Esophagus muscularis mucosa (tissue), 4 donors: ENCODE measurements at regions not wholly inside any gene's neighbourhood (a gene's known extent, or its start where the extent isn't known, plus 50 kb on each side); places are given as distances from the start of the nearest gene placed in this dataset.
"Not testable (repeated sequence)": the region's sequence is repeated elsewhere in the genome, so short reads cannot be mapped to it uniquely, and the experiment has no call there.

Experiments used
- DNase-seq: peaks from one replicate; pipeline ENCODE4 v3.0.0-alpha.2; 2017; ENCODE audit errors: extremely low spot score
- H3K27ac ChIP-seq, 4 donors: fragments of 200-600 bp; sonication (generic); replicated peaks in 1 of 4; 1 replicate in 3 of 4; 2 replicates in 1 of 4; pipeline ENCODE4 v1.5.1; 2016 to 2019; ENCODE audit warnings: mild to moderate bottlenecking in 1 of 4
- H3K27me3 ChIP-seq, 4 donors: fragments of 200-600 bp; sonication (generic); one replicate each; pipeline versions ENCODE4 v1.5.1 to v1.6.0; 2016 to 2019
- H3K36me3 ChIP-seq, 4 donors: fragments of 200-600 bp; sonication (generic); one replicate each; pipeline ENCODE4 v1.5.1; 2016 to 2019
- H3K4me1 ChIP-seq, 4 donors: fragments of 200-600 bp; sonication (generic); one replicate each; pipeline ENCODE4 v1.5.1; 2016 to 2019
- H3K4me3 ChIP-seq, 4 donors: fragments of 200-600 bp; sonication (generic); 1 replicate in 2 of 4; 2 replicates in 2 of 4; pipeline ENCODE4 v1.5.1; 2016 to 2019; ENCODE audit warnings: mild to moderate bottlenecking in 4 of 4, moderate library complexity in 1 of 4
- H3K9me3 ChIP-seq, 4 donors: fragments of 200-600 bp; sonication (generic); 1 replicate in 3 of 4; 2 replicates in 1 of 4; pipeline ENCODE4 v1.5.1; 2016 to 2019
- CTCF ChIP-seq, 3 experiments: fragments of 200-600 bp in 2 of 3; fragments of 450-650 bp in 1 of 3; sonication (generic) in 2 of 3; IDR thresholded peaks; one replicate each; pipeline ENCODE4 v1.5.1; 2017 to 2019; ENCODE audit warnings: antibody characterized with exemption in 3 of 3, mild to moderate bottlenecking in 2 of 3, moderate library complexity in 1 of 3
- EP300 ChIP-seq: sonication (generic); formaldehyde crosslinking; IDR thresholded peaks from one replicate; pipeline ENCODE4 v1.6.1; 2017; ENCODE audit warnings: antibody characterized with exemption
- POLR2A ChIP-seq: fragments of 450-650 bp; IDR thresholded peaks from one replicate; pipeline ENCODE4 v1.6.1; 2017; ENCODE audit warnings: antibody characterized with exemption, moderate library complexity, mild to moderate bottlenecking, low read depth
- POLR2AphosphoS5 ChIP-seq, 2 donors: sonication (generic); formaldehyde crosslinking; IDR thresholded peaks; one replicate each; pipeline ENCODE4 v1.6.1; 2017; ENCODE audit warnings: antibody characterized with exemption in 2 of 2
- WGBS: methylation state at CpG from one replicate; pipeline ENCODE4 v1.1.5; 2018; 5-methylcytosine and 5-hydroxymethylcytosine counted together
- intact Hi-C: fragments of 100-400 bp; cut with DNase I; formaldehyde crosslinking; loops from one replicate; pipeline ENCODE4 v1.15.1; 2023

- intact Hi-C loops: no loop called here
- TF ChIP-seq CTCF (IDR thresholded peaks at IDR 0.05) (no peak), EP300 (no peak), POLR2A (no peak), POLR2AphosphoS5 (IDR thresholded peaks at IDR 0.05) (no peak)
- 85% methylated on average over 3 of the region's 3 CpGs for WGBS
These were observed 139.7 kb upstream of the TFPI start for GRCh38 chr2:187693923-187694322.

GRCh38 chr2:187696644-187697043 is 142.4 kb upstream of the TFPI start:
- 94% methylated on average over 7 of the region's 7 CpGs for WGBS
- intact Hi-C loops, DNase-seq: not testable (repeated sequence)

More at GRCh38 chr2:187693923-187694322, 139.7 kb upstream of the TFPI start:
- Histone ChIP-seq H3K4me1 (no peaks in the 10 kb centered on the region), H3K27ac (no peak overlapping the region), H3K4me3 (no peak overlapping the region), H3K27me3 (no peaks in the 10 kb centered on the region), H3K36me3 (no peaks in the 10 kb centered on the region), H3K9me3 (no peaks in the 10 kb centered on the region)
- DNase-seq: no peak

DNA sequence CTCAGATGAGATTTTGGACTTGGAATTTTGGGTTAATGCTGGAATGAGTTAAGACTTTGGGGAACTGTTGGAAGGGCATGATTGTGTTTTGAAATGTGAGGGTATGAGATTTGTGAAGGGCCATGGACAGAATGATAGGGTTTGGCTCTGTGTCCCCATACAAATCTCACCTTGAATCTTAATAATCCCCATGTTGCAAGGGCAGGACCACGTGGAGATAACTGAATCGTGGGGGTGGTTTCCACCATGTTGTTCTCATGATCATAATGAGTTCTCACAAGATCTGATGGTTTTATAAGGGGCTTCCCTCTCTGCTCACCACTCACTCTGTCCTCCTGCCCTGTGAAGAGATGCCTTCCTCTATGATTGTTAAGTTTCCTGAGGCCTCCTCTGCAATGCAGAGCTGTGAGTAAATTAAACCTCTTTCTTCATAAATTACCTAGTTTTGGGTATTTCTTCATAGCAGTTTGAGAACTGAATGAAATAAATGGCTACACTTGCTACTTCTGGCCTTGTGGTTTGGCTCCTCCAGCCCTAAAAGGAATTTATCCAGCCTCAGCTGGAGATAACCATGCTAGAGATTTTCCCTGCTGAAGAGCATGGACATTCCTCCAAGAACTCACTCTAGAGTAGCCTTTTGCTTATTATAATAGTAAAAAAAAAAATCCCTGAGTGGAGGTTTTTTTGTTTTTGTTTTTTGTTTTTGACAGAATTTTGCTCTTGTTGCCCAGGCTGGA is 144.3 kb upstream of the TFPI start:
- TF ChIP-seq CTCF (IDR thresholded peaks at IDR 0.05) (no peak), POLR2AphosphoS5 (IDR thresholded peaks at IDR 0.05) (no peak), EP300 (no peak), POLR2A (no peak)

More at GRCh38 chr2:187696644-187697043, 142.4 kb upstream of the TFPI start:
- H3K9me3 ChIP-seq, H3K36me3 ChIP-seq, H3K27ac ChIP-seq, H3K4me1 ChIP-seq, H3K27me3 ChIP-seq, H3K4me3 ChIP-seq: not testable (repeated sequence)

DNA sequence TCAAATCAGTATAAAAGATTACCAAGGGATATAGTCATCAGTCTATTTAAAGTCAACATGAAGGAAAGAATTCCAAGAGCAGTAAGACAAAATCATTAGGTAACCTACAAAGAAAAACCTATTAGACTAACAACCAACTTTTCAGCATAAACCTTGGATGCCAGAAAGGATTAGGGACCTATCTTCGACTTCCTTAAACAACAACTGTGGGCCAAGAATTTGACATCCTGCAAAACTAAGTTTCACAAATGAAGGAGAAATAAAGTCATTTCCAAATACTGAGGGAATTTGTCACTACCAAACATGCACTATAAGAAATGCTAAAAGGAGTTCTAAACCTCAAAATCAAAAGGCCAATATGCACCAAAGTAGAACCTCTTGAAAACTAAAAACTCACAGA is 147.9 kb upstream of the TFPI start:
- no peak for TF ChIP-seq CTCF (IDR thresholded peaks at IDR 0.05)
- no peak for TF ChIP-seq POLR2AphosphoS5 (IDR thresholded peaks at IDR 0.05)
- TF ChIP-seq EP300: no peak
- no peak for DNase-seq
- no peaks in the 10 kb centered on the region for H3K4me1 ChIP-seq
- no peak overlapping the region for H3K27ac ChIP-seq
- WGBS: 41% methylated on average over 1 of the region's 1 CpG
- H3K36me3 ChIP-seq: no peaks in the 10 kb centered on the region
- H3K4me3 ChIP-seq: no peak overlapping the region
- H3K9me3 ChIP-seq: no peaks in the 10 kb centered on the region
- H3K27me3 ChIP-seq: no peaks in the 10 kb centered on the region
- intact Hi-C loops: no loop called here

More for the DNA sequence above, 144.3 kb upstream of the TFPI start:
- WGBS: 94% methylated on average over 2 of the region's 2 CpGs
- no peaks in the 10 kb centered on the region for H3K27me3 ChIP-seq
- no peaks in the 10 kb centered on the region for H3K9me3 ChIP-seq
- H3K27ac ChIP-seq: no peak overlapping the region
- H3K4me3 ChIP-seq: no peak overlapping the region
- no peak for DNase-seq
- H3K36me3 ChIP-seq: no peaks in the 10 kb centered on the region
- intact Hi-C loops: no loop called here
- H3K4me1 ChIP-seq: no peaks in the 10 kb centered on the region

DNA sequence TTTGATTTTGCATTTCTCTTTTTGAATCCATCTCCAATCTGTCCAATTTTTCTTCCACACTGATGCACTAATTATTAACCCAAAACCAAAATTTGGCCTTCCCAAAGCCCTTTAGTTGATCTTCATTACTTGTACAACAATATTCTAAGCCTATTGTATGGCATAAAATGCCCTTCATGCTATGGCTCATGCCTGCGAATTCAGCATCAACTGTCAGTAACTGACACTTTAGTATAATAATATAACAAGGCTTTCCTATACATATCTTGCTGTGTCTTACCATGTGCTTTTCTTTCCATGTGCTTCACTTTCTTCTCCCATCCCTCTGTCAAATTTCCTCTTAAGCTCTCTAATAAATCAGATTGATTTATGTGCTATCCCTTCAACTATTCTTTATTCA is 154.0 kb upstream of the TFPI start:
- no peaks in the 10 kb centered on the region for H3K36me3 ChIP-seq
- no peaks in the 10 kb centered on the region for H3K4me1 ChIP-seq
- intact Hi-C loops: no loop called here
- DNase-seq: no peak
- WGBS: 100% methylated on average over 1 of the region's 1 CpG
- no peak overlapping the region for H3K4me3 ChIP-seq
- H3K9me3 ChIP-seq: no peaks in the 10 kb centered on the region
- H3K27ac ChIP-seq: no peak overlapping the region
- TF ChIP-seq POLR2A: no peak
- no peak for TF ChIP-seq CTCF (IDR thresholded peaks at IDR 0.05)
- TF ChIP-seq EP300: no peak
- TF ChIP-seq POLR2AphosphoS5 (IDR thresholded peaks at IDR 0.05): no peak
- no peaks in the 10 kb centered on the region for H3K27me3 ChIP-seq
